B cell (primary cell): ENCODE measurements at regions not wholly inside any gene's neighbourhood (a gene's known extent, or its start where the extent isn't known, plus 50 kb on each side); places are given as distances from the start of the nearest gene placed in this dataset.

ENCODE experiments used
- ATAC-seq: fragments of 200-7000 bp; cut with Tn5 transposase; one replicate; pipeline ENCODE4 v1.10.0; 2021; ENCODE audit warnings: low read depth, mild to moderate bottlenecking, moderate number of reproducible peaks, moderate library complexity
- CTCF ChIA-PET: fragments of 350-600 bp; sonication (Branson Sonifier 250); formaldehyde crosslinking; loops from one replicate; lab custom pipeline; 2021; ENCODE audit warnings: antibody characterized with exemption, inconsistent platforms; lab: Charles Lee
- POLR2A ChIA-PET: fragments of 350-600 bp; sonication (Branson Sonifier 250); formaldehyde crosslinking; loops from one replicate; lab custom pipeline; 2021; ENCODE audit warnings: antibody characterized with exemption; lab: Charles Lee
- DNase-seq: peaks from one replicate; pipeline ENCODE4 v3.0.0; 2013
- H2AFZ ChIP-seq: 2 replicates; pipeline ENCODE4 v1.6.1; 2012; ENCODE audit warnings: mild to moderate bottlenecking, low read depth, low read length; ENCODE audit not compliant: insufficient read depth, poor library complexity, severe bottlenecking
- H3K27ac ChIP-seq, 2 donors: 1 replicate in 1 of 2; 2 replicates in 1 of 2; pipeline ENCODE4 v1.5.1; 2012 to 2013; ENCODE audit warnings: low read length in 2 of 2, mild to moderate bottlenecking in 2 of 2, moderate library complexity in 1 of 2
- H3K27me3 ChIP-seq, 4 experiments: fragments of 200-600 bp in 1 of 4; sonication (generic) in 1 of 4; replicated peaks in 1 of 4; 1 replicate in 2 of 4; 2 replicates in 2 of 4; pipeline versions ENCODE4 v1.6.1 to v1.7.0; 2013 to 2016; ENCODE audit warnings: low read length in 3 of 4, mild to moderate bottlenecking in 2 of 4, mixed read lengths in 1 of 4, moderate library complexity in 1 of 4; ENCODE audit not compliant: insufficient read depth in 4 of 4, control insufficient read depth in 3 of 4; ENCODE audit errors: control extremely low read depth in 1 of 4
- H3K36me3 ChIP-seq, 2 experiments: replicated peaks in 1 of 2; 1 replicate in 1 of 2; 2 replicates in 1 of 2; pipeline versions ENCODE4 v1.6.1 to v1.7.1; 2013; ENCODE audit warnings: low read length in 1 of 2; ENCODE audit not compliant: insufficient read depth in 2 of 2, control insufficient read depth in 1 of 2; ENCODE audit errors: control extremely low read depth in 1 of 2, extremely low read depth in 1 of 2
- H3K4me1 ChIP-seq, 2 donors: fragments of 200-600 bp in 1 of 2; sonication (generic) in 1 of 2; 1 replicate in 1 of 2; 2 replicates in 1 of 2; pipeline versions ENCODE4 v1.5.1 to v1.6.1; 2013 to 2017; ENCODE audit warnings: low read length in 2 of 2; ENCODE audit not compliant: control insufficient read depth in 2 of 2, insufficient read depth in 2 of 2
- H3K4me2 ChIP-seq: replicated peaks from 2 replicates; pipeline ENCODE3; 2012; ENCODE audit warnings: mild to moderate bottlenecking, low read depth, low read length; ENCODE audit not compliant: poor library complexity, severe bottlenecking
- H3K4me3 ChIP-seq, 5 experiments: fragments of 200-600 bp in 1 of 5; sonication (generic) in 1 of 5; 1 replicate in 3 of 5; 2 replicates in 2 of 5; pipeline versions ENCODE4 v1.5.1 to v1.7.0; 2011 to 2016; ENCODE audit warnings: low read length in 4 of 5, mild to moderate bottlenecking in 4 of 5, low read depth in 2 of 5, control low read depth in 1 of 5, moderate library complexity in 1 of 5; ENCODE audit not compliant: insufficient read depth in 1 of 5; ENCODE audit errors: control extremely low read depth in 1 of 5, extremely low read depth in 1 of 5
- H3K79me2 ChIP-seq: fragments of 200-600 bp; sonication (generic); one replicate; pipeline ENCODE4 v1.6.0; 2016; ENCODE audit warnings: low read length; ENCODE audit not compliant: control insufficient read depth, insufficient read depth
- H3K9ac ChIP-seq: fragments of 200-600 bp; sonication (generic); 2 replicates; pipeline ENCODE4 v1.6.1; 2017; ENCODE audit warnings: mild to moderate bottlenecking, low read length, moderate library complexity
- H3K9me3 ChIP-seq, 3 donors: one replicate each; pipeline versions ENCODE4 v1.6.1 to v1.7.1; 2013; ENCODE audit warnings: low read length in 2 of 3; ENCODE audit not compliant: control insufficient read depth in 2 of 3, insufficient read depth in 1 of 3; ENCODE audit errors: control extremely low read depth in 1 of 3
- H4K20me1 ChIP-seq: 2 replicates; pipeline ENCODE4 v1.6.0; 2012; ENCODE audit warnings: mild to moderate bottlenecking, low read length; ENCODE audit not compliant: insufficient read depth, control insufficient read depth, poor library complexity, severe bottlenecking
- H3K27ac Mint-ChIP-seq: one replicate; pipeline ENCODE4 v1.8.0; 2021; ENCODE audit warnings: mixed read lengths
- H3K27me3 Mint-ChIP-seq: one replicate; pipeline ENCODE4 v1.8.0; 2021; ENCODE audit warnings: mixed read lengths
- H3K4me1 Mint-ChIP-seq: one replicate; pipeline ENCODE4 v1.8.0; 2021; ENCODE audit warnings: mixed read lengths
- H3K4me3 Mint-ChIP-seq: one replicate; pipeline ENCODE4 v1.8.0; 2021; ENCODE audit warnings: mixed read lengths
- H3K9me3 Mint-ChIP-seq: one replicate; pipeline ENCODE4 v1.8.0; 2022; ENCODE audit warnings: mixed read lengths; ENCODE audit not compliant: insufficient read depth
- EZH2 ChIP-seq: IDR thresholded peaks from 2 replicates; pipeline ENCODE4 v1.6.1; 2012; ENCODE audit warnings: borderline replicate concordance, low read depth, mild to moderate bottlenecking, moderate library complexity, low read length; ENCODE audit not compliant: insufficient read depth, poor library complexity, severe bottlenecking
- WGBS: methylation state at CpG from one replicate; pipeline ENCODE4 v1.1.5; 2013; ENCODE audit warnings: missing lambda C conversion rate; ENCODE audit not compliant: insufficient coverage; 5-methylcytosine and 5-hydroxymethylcytosine counted together
- intact Hi-C: fragments of 100-400 bp; cut with micrococcal nuclease; formaldehyde crosslinking; loops from one replicate; pipeline ENCODE4 v1.10.0; 2022
- TF ChIP-seq, protein P1 (sequence below): fragments of 200-600 bp; IDR thresholded peaks from one replicate; pipeline ENCODE4 v1.8.0; 2022; ENCODE audit warnings: antibody characterized with exemption, mild to moderate bottlenecking

DNA sequence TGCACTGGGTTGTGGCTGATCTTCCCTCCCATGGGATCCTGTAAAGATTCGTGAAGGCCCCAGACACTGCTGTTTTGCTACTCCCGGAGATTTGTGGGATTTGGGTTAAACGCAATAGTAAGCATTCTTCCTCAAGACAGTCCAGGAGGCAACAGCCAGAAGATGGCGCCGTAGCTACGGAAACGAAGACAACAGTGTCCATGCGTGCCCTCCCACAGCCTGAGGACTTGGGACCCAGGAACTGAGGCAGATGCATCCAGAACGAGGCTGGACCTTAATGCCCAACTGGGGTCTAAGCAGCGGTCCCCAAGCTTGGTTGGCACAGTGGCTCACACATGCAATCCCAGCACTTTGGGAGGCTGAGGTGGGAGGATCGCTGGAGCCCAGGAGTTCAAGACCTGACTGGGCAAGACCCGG is 57.6 kb upstream of the ZNF507 start:
- H3K27ac Mint-ChIP-seq, result no peak overlapping the region
- Histone ChIP-seq H3K36me3 (no peaks in the 10 kb centered on the region), H3K9me3 (peaks cover 0 to 7% (median 0%) of the 10 kb centered on the region in 3 donors), H3K4me3 (no peak overlapping the region), H3K27ac (no peak overlapping the region), H3K9ac (no peak overlapping the region), H3K4me2 (no peak overlapping the region), H4K20me1 (no peaks in the 10 kb centered on the region), H3K79me2 (no peaks in the 10 kb centered on the region), H2AFZ (no peak overlapping the region), H3K27me3 (peaks cover 0 to 27% (median 2%) of the 10 kb centered on the region in 4 experiments), H3K4me1 (peaks cover 5 to 10% of the 10 kb centered on the region in 2 donors)
- peaks cover 9% of the 10 kb centered on the region for H3K4me1 Mint-ChIP-seq
- H3K4me3 Mint-ChIP-seq, result no peak overlapping the region
- TF ChIP-seq, protein P1, sequence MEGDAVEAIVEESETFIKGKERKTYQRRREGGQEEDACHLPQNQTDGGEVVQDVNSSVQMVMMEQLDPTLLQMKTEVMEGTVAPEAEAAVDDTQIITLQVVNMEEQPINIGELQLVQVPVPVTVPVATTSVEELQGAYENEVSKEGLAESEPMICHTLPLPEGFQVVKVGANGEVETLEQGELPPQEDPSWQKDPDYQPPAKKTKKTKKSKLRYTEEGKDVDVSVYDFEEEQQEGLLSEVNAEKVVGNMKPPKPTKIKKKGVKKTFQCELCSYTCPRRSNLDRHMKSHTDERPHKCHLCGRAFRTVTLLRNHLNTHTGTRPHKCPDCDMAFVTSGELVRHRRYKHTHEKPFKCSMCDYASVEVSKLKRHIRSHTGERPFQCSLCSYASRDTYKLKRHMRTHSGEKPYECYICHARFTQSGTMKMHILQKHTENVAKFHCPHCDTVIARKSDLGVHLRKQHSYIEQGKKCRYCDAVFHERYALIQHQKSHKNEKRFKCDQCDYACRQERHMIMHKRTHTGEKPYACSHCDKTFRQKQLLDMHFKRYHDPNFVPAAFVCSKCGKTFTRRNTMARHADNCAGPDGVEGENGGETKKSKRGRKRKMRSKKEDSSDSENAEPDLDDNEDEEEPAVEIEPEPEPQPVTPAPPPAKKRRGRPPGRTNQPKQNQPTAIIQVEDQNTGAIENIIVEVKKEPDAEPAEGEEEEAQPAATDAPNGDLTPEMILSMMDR, result no peak
- no peak for TF ChIP-seq EZH2
- intact Hi-C loops, result no loop called here
- ATAC-seq, result no peak
- DNase-seq, result no peak
- 41% methylated on average over 12 of the region's 12 CpGs for WGBS
- peaks cover 26% of the 10 kb centered on the region for H3K27me3 Mint-ChIP-seq
- ChIA-PET POLR2A (no interaction called here), CTCF (no interaction called here)
- no peaks in the 10 kb centered on the region for H3K9me3 Mint-ChIP-seq

DNA sequence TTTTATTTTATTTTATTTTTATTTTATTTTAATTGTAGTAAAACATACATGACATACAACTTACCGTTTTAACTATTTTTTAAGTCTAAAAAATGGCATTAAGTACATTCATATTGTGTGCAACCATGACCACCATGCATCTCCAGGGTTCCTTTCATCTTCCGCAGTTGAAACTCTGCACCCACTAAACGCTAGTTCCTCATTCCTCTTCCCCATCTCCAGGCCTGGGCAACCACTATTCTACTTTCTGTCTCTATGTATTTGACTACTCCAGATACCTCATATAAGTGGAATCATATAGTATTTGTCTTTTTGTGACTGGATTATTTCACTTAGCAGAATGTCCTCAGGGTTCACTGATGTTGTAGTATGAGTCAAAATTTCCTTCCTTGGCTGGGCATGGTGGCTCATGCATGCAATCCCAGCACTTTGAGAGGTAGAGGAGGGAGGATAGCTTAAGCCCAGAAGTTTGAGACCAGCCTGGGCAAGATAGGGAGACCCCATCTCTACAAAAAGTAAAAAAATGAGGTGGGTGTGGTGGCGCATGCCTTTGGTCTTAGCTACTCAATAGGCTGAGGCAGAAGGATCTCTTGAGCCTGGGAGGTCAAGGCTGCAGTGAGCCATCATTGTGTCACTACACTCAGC is 55.7 kb upstream of the ZNF507 start:
- Histone ChIP-seq H4K20me1 (no peaks in the 10 kb centered on the region), H3K9ac (no peak overlapping the region), H3K27me3 (peaks cover 0 to 20% (median 2%) of the 10 kb centered on the region in 4 experiments), H3K79me2 (no peaks in the 10 kb centered on the region), H3K27ac (no peak overlapping the region), H3K36me3 (no peaks in the 10 kb centered on the region), H3K4me1 (peaks cover 5 to 10% of the 10 kb centered on the region in 2 donors), H3K4me3 (no peak overlapping the region), H3K9me3 (peaks cover 0 to 2% (median 0%) of the 10 kb centered on the region in 3 donors), H2AFZ (no peak overlapping the region), H3K4me2 (no peak overlapping the region)
- no peak for ATAC-seq
- DNase-seq, result no peak
- H3K27me3 Mint-ChIP-seq, result peaks cover 19% of the 10 kb centered on the region
- H3K4me1 Mint-ChIP-seq, result peaks cover 9% of the 10 kb centered on the region
- ChIA-PET CTCF (no interaction called here), POLR2A (no interaction called here)
- H3K4me3 Mint-ChIP-seq, result no peak overlapping the region
- TF ChIP-seq, protein P1, result no peak
- TF ChIP-seq EZH2, result no peak
- no peak overlapping the region for H3K27ac Mint-ChIP-seq
- WGBS, result 0% methylated on average over 1 of the region's 4 CpGs
- intact Hi-C loops, result no loop called here
- no peaks in the 10 kb centered on the region for H3K9me3 Mint-ChIP-seq
